Stimulated activated CD4-positive, alpha-beta T cell treated with anti-CD3 and anti-CD28 coated beads, Interleukin-12 subunit alpha, Interleukin-12 subunit beta, amount 100 ng/mL, for 24 hours (primary cell): ENCODE measurements at regions not wholly inside any gene's neighbourhood (a gene's known extent, or its start where the extent isn't known, plus 50 kb on each side); places are given as distances from the start of the nearest gene placed in this dataset.

Experiments used
- DNase-seq, 2 experiments: peaks; one replicate each; pipeline ENCODE4 v3.0.0-alpha.2; 2020; ENCODE audit warnings: low read depth in 2 of 2

DNA sequence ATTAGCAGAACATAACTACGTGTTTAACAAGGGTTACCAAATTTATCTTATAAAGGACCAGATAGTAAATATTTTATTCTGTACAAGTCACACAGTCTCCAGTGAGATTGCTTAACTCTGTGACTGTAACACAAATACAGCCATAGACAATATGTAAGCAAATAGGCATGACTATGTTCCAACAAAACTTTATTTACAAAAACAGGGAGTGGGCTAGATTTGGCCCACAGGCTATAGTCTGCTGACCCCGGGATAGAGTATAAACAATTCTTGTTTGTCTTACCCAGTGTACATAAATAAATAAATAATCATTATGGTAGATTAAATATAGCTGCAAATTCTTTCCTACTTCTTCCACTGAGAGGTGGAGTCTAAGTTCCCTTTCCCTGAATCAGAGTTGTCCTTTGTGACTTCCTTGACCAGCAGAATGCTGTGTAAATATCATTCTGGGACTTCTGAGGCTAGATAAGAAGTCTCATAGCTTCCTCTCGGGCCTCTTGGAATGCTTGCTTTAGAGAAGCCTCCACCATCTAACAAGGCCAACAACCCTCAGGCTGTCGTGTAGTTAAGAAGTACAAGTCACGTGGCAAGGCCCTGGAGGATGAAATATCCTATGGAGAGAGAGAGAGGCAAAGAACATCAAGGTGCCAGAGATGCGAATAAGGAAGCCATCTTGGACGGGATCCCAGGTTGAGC, 59.1 kb upstream of the TMEM244 start:
- DNase-seq: no peak

DNA sequence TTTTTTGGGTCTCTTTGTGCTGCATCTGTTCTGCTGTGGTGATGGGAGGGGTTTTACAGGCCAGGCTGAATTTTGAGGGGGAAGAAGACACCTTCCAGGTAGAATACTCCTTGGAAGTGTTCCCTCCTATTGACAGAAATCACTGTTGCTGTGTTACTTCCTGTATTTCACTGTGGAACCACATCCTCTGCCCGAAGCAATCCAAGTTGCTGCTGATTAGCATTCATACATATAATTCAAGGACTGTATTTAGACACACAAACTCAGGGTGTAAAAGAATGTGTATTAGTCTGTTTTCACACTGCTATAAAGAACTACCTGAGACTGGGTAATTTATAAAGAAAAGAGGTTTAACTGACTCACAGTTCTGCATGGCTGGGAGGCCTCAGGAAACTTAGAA, 50.6 kb upstream of the TMEM244 start:
- no peak for DNase-seq
